GM18517 (cell line): ENCODE measurements at regions not wholly inside any gene's neighbourhood (a gene's known extent, or its start where the extent isn't known, plus 50 kb on each side); places are given as distances from the start of the nearest gene placed in this dataset.
"Not testable (repeated sequence)": the region's sequence is repeated elsewhere in the genome, so short reads cannot be mapped to it uniquely, and the experiment has no call there.

Experiments
- ATAC-seq: cut with Tn5 transposase; IDR thresholded peaks from one replicate; pipeline ENCODE4 v1.9.1; 2021; ENCODE audit warnings: mild to moderate bottlenecking, moderate library complexity; ENCODE audit not compliant: unreplicated experiment

DNA sequence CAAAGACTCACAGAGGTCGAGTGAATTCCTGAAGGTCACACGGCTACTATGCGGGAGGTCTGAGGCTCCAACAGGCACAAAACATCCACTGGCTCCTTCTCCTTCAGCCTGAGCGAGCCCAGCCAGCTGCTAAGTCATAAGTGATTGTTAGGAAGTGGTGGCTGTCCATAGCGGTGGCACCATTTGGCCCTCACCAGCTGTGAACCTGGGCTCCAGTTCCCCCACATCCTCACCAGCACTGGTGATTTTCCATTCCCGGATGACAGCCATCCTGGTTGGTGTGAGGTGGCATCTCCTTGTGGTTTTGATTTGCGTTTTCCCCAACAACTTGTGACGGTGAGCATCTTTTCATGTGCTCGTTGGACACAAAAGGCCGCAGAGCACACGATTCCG is 302.8 kb downstream of the FOXL1 start:
- no peak for ATAC-seq

GRCh38 chr16:86881861-86882273 is 303.5 kb downstream of the FOXL1 start:
- ATAC-seq = no peak

DNA sequence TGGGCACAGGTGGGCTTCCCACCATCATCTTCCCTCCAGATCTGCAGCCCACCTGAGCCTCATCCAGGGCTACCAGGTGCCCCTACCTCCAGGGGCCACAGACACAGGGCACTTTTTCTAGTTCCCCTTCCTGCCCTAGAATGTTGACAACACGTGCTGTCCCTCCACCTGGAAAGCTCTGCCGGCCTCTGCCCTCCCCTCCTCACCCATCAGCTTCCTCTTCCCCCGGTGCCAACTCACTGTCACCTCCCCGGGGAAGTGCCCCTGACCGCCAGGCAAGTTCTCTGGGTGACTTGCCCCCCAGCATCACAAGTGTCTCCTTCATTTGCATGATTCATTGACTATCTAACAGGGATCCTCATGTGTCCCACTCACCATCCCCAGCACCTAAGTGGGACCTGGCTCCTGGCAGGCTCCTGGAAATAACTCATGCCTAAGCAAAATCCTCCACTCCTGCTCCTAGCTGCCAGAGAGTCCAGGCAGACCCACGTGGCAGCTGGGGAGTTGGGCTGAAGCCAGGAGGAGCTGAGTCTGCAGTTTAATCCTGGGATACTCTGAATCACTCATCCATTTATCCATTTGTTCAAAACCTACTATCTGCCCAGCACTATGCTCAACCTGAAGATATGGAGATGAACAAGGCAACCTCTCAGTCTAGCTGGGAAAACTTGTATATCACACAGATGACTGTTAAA is 304.4 kb downstream of the FOXL1 start:
- ATAC-seq = no peak

DNA sequence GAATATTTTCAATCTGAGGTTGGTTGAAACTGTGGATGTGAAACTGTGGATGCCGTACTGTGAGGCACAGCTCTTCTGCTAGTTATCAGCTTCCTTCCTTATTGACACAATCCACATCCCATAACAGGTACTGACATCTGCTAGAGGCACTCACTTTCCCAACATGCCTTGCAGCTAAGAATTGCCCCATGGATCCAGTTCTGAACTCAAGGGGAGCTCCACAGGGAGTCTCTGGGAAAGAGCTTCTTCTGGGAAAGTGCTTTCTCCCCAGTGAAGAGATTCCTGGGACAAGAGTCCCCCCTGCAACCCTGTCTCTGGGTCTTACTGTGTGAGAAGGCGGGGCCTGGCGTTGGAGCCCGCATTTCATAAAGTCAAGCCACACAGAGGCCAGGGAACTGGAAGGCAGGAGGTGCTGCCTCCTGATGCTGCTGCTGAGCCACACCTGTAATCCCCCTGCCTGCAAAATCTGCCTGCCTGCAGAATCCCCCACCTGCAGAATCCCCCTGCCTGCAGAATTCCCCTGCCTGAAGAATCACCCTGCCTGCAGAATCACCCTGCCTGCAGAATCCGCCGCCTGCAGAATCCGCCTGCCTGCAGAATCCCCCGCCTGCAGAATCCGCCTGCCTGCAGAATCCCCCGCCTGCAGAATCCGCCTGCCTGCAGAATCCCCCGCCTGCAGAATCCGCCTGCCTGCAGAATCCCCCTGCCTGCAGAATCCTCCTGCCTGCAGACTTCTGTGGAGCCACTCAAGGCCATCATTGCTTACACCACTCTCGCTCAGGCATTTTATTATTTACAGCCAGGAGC is 305.4 kb downstream of the FOXL1 start:
- ATAC-seq = no peak

DNA sequence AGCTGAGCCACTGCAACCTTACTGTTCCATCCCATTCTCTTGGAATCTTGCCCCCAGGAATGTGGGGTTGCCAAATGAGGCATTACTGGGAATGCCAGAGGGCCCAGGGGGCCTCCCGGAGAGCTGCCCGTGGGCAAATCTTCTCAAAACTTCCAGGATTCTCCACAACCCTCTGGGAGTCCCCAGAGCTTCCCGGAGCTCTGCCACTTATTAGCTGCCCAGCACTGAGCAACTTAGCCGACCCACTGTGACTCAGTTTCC is 306.0 kb downstream of the FOXL1 start:
- no peak for ATAC-seq

GRCh38 chr16:86885139-86885538 is 306.8 kb downstream of the FOXL1 start:
- no peak for ATAC-seq

- no peak for ATAC-seq
Observed at GRCh38 chr16:86886651-86887050, 308.3 kb downstream of the FOXL1 start.

DNA sequence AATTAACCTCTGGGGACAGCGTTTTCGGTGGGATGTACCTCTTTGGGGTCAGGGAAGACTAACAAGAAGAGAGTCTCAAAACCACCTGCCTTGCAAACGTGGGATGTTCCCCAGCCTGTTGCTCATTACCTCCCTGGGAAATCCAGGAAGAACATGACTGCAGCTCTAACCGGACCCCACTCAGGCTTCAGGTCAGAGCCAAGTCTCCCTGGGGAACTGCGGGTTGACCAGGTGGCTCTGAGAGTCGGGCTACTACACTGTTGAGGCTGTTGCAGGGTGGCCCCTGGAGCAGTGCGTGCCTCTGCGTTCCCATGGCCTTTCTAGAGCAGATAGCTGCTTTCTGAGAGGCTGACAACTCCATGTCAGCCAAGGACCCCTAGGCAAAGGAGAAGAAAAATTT is 309.1 kb downstream of the FOXL1 start:
- no peak for ATAC-seq

- ATAC-seq = no peak
Observed at GRCh38 chr16:86888231-86889053, 310.1 kb downstream of the FOXL1 start.

DNA sequence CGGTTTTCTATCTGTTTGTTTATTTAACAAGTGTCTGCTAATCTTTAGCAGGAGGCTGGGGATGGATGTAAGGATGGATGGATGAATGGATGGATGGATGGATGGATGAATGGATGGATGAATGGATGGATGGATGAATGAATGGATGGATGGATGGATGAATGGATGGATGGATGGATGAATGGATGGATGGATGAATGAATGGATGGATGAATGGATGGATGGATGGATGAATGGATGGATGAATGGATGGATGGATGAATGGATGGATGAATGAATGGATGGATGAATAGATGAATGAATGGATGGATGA is 310.7 kb downstream of the FOXL1 start:
- not testable (repeated sequence) for ATAC-seq

GRCh38 chr16:86889974-86890373 is 311.6 kb downstream of the FOXL1 start:
- no peak for ATAC-seq

DNA sequence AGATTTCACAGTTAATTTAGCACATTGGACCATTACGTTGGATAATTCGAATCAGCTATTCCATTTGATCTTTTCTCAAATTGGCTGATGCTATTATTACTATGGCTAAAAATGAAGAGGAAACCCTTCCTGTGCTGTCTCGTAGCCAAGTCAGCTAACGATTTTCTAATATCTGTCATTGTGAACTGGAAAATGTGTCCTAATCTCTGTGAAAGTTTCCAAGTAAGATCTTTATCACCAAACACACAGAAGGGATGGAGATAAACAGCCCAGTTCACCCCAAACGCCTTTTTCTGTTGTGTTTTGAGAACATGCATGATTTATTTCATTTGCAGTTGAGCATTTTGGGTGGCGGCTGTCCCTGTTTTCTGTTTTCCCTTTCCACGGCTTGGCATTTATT is 312.8 kb downstream of the FOXL1 start:
- ATAC-seq = no peak

GRCh38 chr16:86891631-86892030 is 313.3 kb downstream of the FOXL1 start:
- no peak for ATAC-seq

DNA sequence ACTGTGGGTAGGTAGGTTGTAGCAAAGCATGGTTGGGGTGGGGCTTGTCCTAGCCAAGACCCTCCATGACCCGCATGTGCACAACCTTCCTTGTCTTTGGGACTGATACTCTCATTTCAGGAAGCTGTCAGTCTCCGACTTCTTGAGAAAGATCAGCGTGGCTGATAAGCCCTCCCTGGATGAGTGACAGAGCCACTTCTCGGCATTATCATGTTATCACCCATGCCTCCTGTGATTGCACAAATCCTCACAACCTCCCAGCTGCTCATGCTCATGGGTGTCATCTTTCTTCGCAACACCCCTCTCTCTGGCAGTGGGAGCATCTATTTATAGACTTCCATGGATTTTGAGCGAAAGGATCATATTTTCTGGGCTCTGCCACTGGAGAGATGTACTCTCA is 314.2 kb downstream of the FOXL1 start:
- no peak for ATAC-seq

GRCh38 chr16:86893506-86893905 is 315.2 kb downstream of the FOXL1 start:
- no peak for ATAC-seq

DNA sequence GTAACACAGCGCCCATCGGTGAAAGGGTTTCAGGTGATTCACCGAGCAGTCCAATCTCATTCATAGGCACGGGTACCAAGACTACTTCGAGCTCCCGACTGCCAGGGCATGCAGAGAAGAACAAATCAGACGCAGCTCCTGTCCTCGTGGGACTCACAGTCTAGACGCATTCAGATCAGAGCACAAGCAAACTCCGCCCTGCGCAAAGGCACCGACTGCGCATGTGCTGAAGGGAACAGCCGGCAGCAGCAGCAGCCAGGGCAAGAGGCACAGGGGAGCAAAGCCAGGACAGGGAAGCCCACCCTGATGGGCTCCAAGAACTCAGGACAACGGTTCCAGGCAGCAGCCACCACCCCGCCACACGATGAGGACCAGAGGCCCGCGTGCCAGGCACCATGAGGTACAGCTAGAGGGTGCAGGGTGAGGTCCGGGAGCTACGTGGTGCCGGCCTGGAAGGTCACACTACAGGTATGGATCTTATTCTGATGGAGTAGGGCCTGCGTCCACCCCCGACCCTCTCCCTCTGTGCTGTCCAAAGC is 315.7 kb downstream of the FOXL1 start:
- no peak for ATAC-seq

- ATAC-seq = no peak
Observed at GRCh38 chr16:86894925-86895324, 316.6 kb downstream of the FOXL1 start.

DNA sequence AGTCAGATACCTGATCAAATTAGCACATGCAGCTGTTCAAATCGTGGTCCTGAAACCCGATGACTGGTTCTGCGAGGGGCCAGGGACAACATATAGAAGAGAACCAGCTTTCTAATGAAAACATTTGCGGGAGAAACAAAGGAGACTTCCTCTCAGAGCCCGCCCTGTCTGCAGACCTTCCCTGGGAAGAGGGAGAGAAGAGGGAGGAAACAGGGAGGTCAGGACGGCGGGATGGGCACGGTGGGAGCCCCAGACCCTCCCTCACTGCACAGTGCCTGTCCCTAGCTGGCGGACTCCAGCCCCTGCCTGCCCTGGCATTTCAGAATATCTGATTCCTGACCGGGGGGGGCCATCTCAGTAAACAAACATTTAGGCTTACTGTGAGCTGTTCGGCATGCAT is 317.3 kb downstream of the FOXL1 start:
- ATAC-seq = no peak

- no peak for ATAC-seq
Observed at GRCh38 chr16:86896976-86897375, 318.6 kb downstream of the FOXL1 start.

DNA sequence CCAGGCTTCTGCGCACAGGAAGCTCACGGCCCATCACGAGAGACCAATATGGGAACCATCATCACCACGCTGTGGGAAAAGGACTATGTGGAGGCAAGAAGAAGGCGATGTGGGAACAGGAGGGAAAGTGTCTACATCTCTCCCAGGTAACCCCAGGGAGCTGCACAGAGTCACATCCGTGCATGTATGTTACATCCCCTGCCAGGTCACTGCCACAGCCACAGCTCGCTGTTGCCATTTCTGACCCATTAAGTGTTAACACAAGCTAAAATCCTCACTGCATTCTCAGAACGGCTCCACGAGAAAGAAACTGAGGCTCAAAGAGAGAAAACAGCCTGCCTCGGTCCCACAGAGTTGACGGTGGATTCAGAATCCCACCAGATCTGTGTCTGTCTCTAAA is 319.1 kb downstream of the FOXL1 start:
- no peak for ATAC-seq

- ATAC-seq = no peak
Observed at GRCh38 chr16:86898386-86898785, 320.0 kb downstream of the FOXL1 start.

GRCh38 chr16:86899151-86899550 is 320.8 kb downstream of the FOXL1 start:
- ATAC-seq = no peak
